Liver (tissue), 8 donors: ENCODE measurements at regions not wholly inside any gene's neighbourhood (a gene's known extent, or its start where the extent isn't known, plus 50 kb on each side); places are given as distances from the start of the nearest gene placed in this dataset.

ENCODE experiments used
- DNase-seq: peaks from one replicate; pipeline ENCODE4 v3.0.0-alpha.2; 2017; ENCODE audit warnings: low spot score
- H3K27ac ChIP-seq, 2 donors: one replicate each; pipeline ENCODE4 v1.7.0; 2013; ENCODE audit warnings: inconsistent platforms in 2 of 2, low read length in 2 of 2, control low read depth in 1 of 2, low read depth in 1 of 2, mild to moderate bottlenecking in 1 of 2
- H3K27me3 ChIP-seq, 4 donors: one replicate each; pipeline versions ENCODE4 v1.6.1 to v1.7.0; 2013; ENCODE audit warnings: low read length in 3 of 4, inconsistent platforms in 1 of 4, mild to moderate bottlenecking in 1 of 4, moderate library complexity in 1 of 4; ENCODE audit not compliant: control insufficient read depth in 4 of 4, insufficient read depth in 4 of 4
- H3K36me3 ChIP-seq, 4 donors: one replicate each; pipeline versions ENCODE4 v1.6.1 to v1.7.0; 2013; ENCODE audit warnings: low read length in 3 of 4, mild to moderate bottlenecking in 3 of 4, low read depth in 1 of 4, moderate library complexity in 1 of 4; ENCODE audit not compliant: control insufficient read depth in 4 of 4, insufficient read depth in 3 of 4
- H3K4me1 ChIP-seq, 4 donors: one replicate each; pipeline versions ENCODE4 v1.6.1 to v1.7.0; 2013; ENCODE audit warnings: low read length in 3 of 4, mild to moderate bottlenecking in 3 of 4, moderate library complexity in 1 of 4; ENCODE audit not compliant: control insufficient read depth in 4 of 4, insufficient read depth in 4 of 4
- H3K4me3 ChIP-seq, 3 donors: one replicate each; pipeline versions ENCODE4 v1.6.1 to v1.7.0; 2013; ENCODE audit warnings: low read length in 3 of 3, control low read depth in 1 of 3, low read depth in 1 of 3, mild to moderate bottlenecking in 1 of 3
- H3K9ac ChIP-seq, 2 donors: one replicate each; pipeline ENCODE4 v1.7.0; 2013; ENCODE audit warnings: low read length in 2 of 2, mild to moderate bottlenecking in 2 of 2, moderate library complexity in 2 of 2, control low read depth in 1 of 2, low read depth in 1 of 2
- H3K9me3 ChIP-seq, 4 donors: one replicate each; pipeline versions ENCODE4 v1.6.1 to v1.7.0; 2013; ENCODE audit warnings: low read length in 3 of 4; ENCODE audit not compliant: control insufficient read depth in 4 of 4
- FOXA1 ChIP-seq: IDR thresholded peaks from 2 replicates; pipeline ENCODE4 v1.6.1; 2016; ENCODE audit warnings: antibody characterized with exemption
- NR2F2 ChIP-seq: IDR thresholded peaks from 2 replicates; pipeline ENCODE4 v1.6.1; 2016; ENCODE audit warnings: antibody characterized with exemption
- RAD21 ChIP-seq, 2 donors: IDR thresholded peaks; 2 replicates each; pipeline ENCODE4 v1.6.1; 2016; ENCODE audit warnings: antibody characterized with exemption in 2 of 2, mild to moderate bottlenecking in 2 of 2
- RXRA ChIP-seq, 2 donors: IDR thresholded peaks; 2 replicates each; pipeline ENCODE4 v1.6.1; 2017 to 2018; ENCODE audit warnings: antibody characterized with exemption in 2 of 2, mild to moderate bottlenecking in 1 of 2
- TAF1 ChIP-seq: conservative IDR thresholded peaks from 2 replicates; pipeline ENCODE4 v1.6.1; 2016; ENCODE audit warnings: antibody characterized with exemption, mild to moderate bottlenecking
- ZBTB33 ChIP-seq: IDR thresholded peaks from 2 replicates; pipeline ENCODE4 v1.6.1; 2016; ENCODE audit warnings: antibody characterized with exemption
- WGBS: extraction: QIAGEN DNeasy Blood & Tissue Kit; methylation state at CpG from one replicate; pipeline ENCODE4 v1.1.7; 2013; 5-methylcytosine and 5-hydroxymethylcytosine counted together
- TF ChIP-seq, protein P1 (sequence below): IDR thresholded peaks from 2 replicates; pipeline ENCODE4 v1.6.1; 2016; ENCODE audit warnings: antibody characterized with exemption, mild to moderate bottlenecking
- TF ChIP-seq, protein P2 (sequence below): IDR thresholded peaks from 2 replicates; pipeline ENCODE4 v1.6.1; 2016; ENCODE audit warnings: antibody characterized with exemption
- TF ChIP-seq, protein P3 (sequence below): IDR thresholded peaks from 2 replicates; pipeline ENCODE4 v1.6.1; 2016; ENCODE audit warnings: antibody characterized with exemption
- TF ChIP-seq, protein P4 (sequence below): fragments of 150-350 bp; IDR thresholded peaks from 2 replicates; pipeline ENCODE4 v1.5.1; 2017; ENCODE audit warnings: improper control_type of control experiment, low read depth, low read length; ENCODE audit not compliant: missing input control
- donor health status: healthy.
- donor health status: healthy.
- donor health status: healthy.
- donor health status: healthy.
- donor health status: healthy.

GRCh38 chr2:150129921-150130575 is 357.4 kb downstream of the RND3 start:
- Histone ChIP-seq H3K36me3 (no peaks in the 10 kb centered on the region), H3K27me3 (no peaks in the 10 kb centered on the region), H3K9me3 (no peaks in the 10 kb centered on the region), H3K27ac (no peak overlapping the region), H3K4me3 (no peak overlapping the region), H3K4me1 (peaks cover under 1 to 13% (median 10%) of the 10 kb centered on the region in 4 donors), H3K9ac (no peak overlapping the region)
- WGBS: 70% methylated on average over 5 of the region's 5 CpGs
- TF ChIP-seq RAD21 (IDR thresholded peaks at IDR 0.05) (no peak), TAF1 (no peak), NR2F2 (no peak), RXRA (IDR thresholded peaks at IDR 0.05) (no peak)
- TF ChIP-seq, protein P1, sequence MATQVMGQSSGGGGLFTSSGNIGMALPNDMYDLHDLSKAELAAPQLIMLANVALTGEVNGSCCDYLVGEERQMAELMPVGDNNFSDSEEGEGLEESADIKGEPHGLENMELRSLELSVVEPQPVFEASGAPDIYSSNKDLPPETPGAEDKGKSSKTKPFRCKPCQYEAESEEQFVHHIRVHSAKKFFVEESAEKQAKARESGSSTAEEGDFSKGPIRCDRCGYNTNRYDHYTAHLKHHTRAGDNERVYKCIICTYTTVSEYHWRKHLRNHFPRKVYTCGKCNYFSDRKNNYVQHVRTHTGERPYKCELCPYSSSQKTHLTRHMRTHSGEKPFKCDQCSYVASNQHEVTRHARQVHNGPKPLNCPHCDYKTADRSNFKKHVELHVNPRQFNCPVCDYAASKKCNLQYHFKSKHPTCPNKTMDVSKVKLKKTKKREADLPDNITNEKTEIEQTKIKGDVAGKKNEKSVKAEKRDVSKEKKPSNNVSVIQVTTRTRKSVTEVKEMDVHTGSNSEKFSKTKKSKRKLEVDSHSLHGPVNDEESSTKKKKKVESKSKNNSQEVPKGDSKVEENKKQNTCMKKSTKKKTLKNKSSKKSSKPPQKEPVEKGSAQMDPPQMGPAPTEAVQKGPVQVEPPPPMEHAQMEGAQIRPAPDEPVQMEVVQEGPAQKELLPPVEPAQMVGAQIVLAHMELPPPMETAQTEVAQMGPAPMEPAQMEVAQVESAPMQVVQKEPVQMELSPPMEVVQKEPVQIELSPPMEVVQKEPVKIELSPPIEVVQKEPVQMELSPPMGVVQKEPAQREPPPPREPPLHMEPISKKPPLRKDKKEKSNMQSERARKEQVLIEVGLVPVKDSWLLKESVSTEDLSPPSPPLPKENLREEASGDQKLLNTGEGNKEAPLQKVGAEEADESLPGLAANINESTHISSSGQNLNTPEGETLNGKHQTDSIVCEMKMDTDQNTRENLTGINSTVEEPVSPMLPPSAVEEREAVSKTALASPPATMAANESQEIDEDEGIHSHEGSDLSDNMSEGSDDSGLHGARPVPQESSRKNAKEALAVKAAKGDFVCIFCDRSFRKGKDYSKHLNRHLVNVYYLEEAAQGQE: no peak
- no peak for DNase-seq

GRCh38 chr2:150127995-150128394 is 359.5 kb downstream of the RND3 start:
- 89% methylated on average over 4 of the region's 4 CpGs for WGBS
- H3K36me3 ChIP-seq: no peaks in the 10 kb centered on the region
- H3K4me3 ChIP-seq: no peak overlapping the region
- no peak for TF ChIP-seq FOXA1
- H3K27ac ChIP-seq: no peak overlapping the region
- no peaks in the 10 kb centered on the region for H3K9me3 ChIP-seq
- no peaks in the 10 kb centered on the region for H3K27me3 ChIP-seq
- H3K9ac ChIP-seq: no peak overlapping the region
- no peak for DNase-seq
- H3K4me1 ChIP-seq: peaks cover 0 to 9% (median 3%) of the 10 kb centered on the region in 4 donors

- TF ChIP-seq, protein P2, sequence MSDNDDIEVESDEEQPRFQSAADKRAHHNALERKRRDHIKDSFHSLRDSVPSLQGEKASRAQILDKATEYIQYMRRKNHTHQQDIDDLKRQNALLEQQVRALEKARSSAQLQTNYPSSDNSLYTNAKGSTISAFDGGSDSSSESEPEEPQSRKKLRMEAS: no peak
- TF ChIP-seq FOXA1 (no peak), RXRA (IDR thresholded peaks at IDR 0.05) (no peak), ZBTB33 (no peak)
- TF ChIP-seq, protein P1: no peak
- TF ChIP-seq, protein P3, sequence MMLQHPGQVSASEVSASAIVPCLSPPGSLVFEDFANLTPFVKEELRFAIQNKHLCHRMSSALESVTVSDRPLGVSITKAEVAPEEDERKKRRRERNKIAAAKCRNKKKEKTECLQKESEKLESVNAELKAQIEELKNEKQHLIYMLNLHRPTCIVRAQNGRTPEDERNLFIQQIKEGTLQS: no peak
- TF ChIP-seq, protein P4, sequence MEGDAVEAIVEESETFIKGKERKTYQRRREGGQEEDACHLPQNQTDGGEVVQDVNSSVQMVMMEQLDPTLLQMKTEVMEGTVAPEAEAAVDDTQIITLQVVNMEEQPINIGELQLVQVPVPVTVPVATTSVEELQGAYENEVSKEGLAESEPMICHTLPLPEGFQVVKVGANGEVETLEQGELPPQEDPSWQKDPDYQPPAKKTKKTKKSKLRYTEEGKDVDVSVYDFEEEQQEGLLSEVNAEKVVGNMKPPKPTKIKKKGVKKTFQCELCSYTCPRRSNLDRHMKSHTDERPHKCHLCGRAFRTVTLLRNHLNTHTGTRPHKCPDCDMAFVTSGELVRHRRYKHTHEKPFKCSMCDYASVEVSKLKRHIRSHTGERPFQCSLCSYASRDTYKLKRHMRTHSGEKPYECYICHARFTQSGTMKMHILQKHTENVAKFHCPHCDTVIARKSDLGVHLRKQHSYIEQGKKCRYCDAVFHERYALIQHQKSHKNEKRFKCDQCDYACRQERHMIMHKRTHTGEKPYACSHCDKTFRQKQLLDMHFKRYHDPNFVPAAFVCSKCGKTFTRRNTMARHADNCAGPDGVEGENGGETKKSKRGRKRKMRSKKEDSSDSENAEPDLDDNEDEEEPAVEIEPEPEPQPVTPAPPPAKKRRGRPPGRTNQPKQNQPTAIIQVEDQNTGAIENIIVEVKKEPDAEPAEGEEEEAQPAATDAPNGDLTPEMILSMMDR: no peak
- no peaks in the 10 kb centered on the region for H3K27me3 ChIP-seq
- DNase-seq: no peak
- peaks cover 0 to 9% (median 3%) of the 10 kb centered on the region in 4 donors for H3K4me1 ChIP-seq
- H3K27ac ChIP-seq: no peak overlapping the region
- H3K36me3 ChIP-seq: no peaks in the 10 kb centered on the region
- WGBS: 90% methylated on average over 6 of the region's 6 CpGs
- no peaks in the 10 kb centered on the region for H3K9me3 ChIP-seq
- H3K9ac ChIP-seq: no peak overlapping the region
- H3K4me3 ChIP-seq: no peak overlapping the region
These were observed 360.0 kb downstream of the RND3 start for GRCh38 chr2:150127346-150127990.
